Daoy (cell line): ENCODE measurements at regions not wholly inside any gene's neighbourhood (a gene's known extent, or its start where the extent isn't known, plus 50 kb on each side); places are given as distances from the start of the nearest gene placed in this dataset.
"Not testable (repeated sequence)": the region's sequence is repeated elsewhere in the genome, so short reads cannot be mapped to it uniquely, and the experiment has no call there.

Source experiments
- DNase-seq: peaks from one replicate; pipeline ENCODE4 v3.0.0-alpha.2; 2015; ENCODE audit warnings: low read depth

GRCh38 chr9:105114318-105114717 is 130.1 kb upstream of the SLC44A1 start:
- DNase-seq = no peak

- peak; percentile 47 for DNase-seq
These were observed 129.3 kb upstream of the SLC44A1 start for GRCh38 chr9:105114964-105115728.

- no peak for DNase-seq
These were observed 128.2 kb upstream of the SLC44A1 start for GRCh38 chr9:105116052-105116868.

GRCh38 chr9:105117234-105117633 is 127.2 kb upstream of the SLC44A1 start:
- no peak for DNase-seq

- no peak for DNase-seq
These were observed 125.8 kb upstream of the SLC44A1 start for GRCh38 chr9:105118636-105119035.

GRCh38 chr9:105119156-105119555 is 125.3 kb upstream of the SLC44A1 start:
- DNase-seq = no peak

GRCh38 chr9:105121861-105122430 is 122.5 kb upstream of the SLC44A1 start:
- DNase-seq = no peak

DNA sequence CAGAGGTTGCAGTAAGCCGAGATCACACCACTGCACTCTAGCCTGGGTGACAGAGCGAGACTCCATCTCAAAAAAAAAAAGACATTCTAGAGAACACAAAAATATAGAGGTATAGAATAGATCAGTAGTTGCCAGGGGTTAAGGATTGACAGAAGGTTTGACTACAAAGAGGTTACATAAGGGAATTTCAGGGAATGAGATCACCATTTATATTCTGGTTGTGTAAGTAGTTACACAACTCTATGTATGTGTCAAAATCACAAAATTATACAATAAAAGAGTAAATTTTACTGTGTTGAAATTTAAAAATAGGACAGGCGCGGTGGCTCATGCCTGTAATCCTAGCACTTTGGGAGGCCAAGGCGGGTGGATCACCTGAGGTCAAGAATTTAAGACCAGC is 119.9 kb upstream of the SLC44A1 start:
- not testable (repeated sequence) for DNase-seq

- no peak for DNase-seq
These were observed 118.2 kb upstream of the SLC44A1 start for GRCh38 chr9:105126226-105126625.

DNA sequence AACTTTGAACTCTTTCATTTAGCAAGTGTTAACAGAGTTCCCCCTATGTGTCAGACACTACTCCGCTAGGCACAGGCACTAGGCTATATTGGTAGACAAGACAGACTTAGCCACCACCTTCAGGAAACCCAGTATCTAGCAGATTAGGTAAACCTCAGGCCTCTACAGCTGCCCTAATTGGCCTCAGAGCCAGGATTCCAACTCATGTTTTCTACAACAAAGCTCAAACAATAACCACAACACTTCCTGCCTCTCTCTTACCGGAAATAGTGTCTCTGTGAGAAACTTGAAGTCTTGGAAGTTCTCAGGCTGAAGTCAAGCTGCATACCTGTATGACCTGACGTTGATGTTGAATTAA is 116.6 kb upstream of the SLC44A1 start:
- DNase-seq = peak; percentile 77

DNA sequence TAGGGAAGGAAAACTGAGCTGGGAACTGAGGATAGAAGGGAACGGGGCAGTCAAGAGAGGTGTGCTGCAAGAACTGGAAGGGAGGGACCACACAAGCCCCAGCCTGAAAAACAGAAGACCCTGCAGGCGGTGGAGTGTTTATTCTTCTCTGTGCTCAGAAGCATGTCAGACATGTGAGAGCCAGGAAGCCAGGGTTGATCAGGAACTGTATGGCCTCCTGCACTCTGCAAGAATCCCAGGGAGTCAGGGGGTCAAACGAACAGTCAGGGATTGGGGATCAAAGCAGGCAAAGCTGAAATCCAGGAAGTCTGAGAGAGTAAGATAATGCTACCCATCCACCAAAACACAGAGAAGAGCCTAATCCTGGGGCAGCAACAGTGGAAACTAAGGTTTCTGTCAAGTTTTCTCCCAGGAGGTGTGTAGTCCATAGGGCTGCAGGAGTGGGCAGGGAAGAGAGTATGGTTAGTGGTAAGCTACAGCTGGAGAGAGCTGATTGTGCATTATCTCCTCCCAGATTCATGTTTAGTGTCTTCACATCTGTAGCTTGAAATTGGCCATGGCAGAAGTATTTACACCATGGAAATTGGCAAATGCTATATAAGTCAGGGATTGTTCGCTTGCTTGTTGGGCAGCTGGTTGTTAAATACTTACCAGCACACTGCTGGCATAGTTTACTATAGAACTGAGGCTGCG is 115.4 kb upstream of the SLC44A1 start:
- no peak for DNase-seq

DNA sequence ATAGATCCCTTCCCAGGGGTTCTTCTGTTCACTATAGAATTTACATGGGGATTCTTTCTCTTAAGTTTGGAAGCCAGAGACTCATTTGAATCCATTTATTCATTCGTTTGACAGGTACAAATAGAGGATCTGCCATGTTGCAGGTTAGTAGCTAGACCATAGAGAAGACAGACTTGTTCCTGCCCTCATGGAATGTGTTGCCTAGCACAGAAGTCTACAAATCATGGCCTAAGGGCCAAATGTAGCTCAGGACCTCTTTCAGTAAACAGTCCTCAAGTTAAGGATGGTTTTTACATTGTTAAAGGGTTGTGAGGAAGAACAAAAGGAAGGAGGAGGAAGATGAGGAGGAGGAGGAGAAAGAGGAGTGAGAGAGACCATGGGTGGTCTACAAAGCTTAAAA is 114.7 kb upstream of the SLC44A1 start:
- no peak for DNase-seq

GRCh38 chr9:105131981-105132380 is 112.5 kb upstream of the SLC44A1 start:
- no peak for DNase-seq

- peak; percentile 87 for DNase-seq
These were observed 111.8 kb upstream of the SLC44A1 start for GRCh38 chr9:105132606-105133005.

DNA sequence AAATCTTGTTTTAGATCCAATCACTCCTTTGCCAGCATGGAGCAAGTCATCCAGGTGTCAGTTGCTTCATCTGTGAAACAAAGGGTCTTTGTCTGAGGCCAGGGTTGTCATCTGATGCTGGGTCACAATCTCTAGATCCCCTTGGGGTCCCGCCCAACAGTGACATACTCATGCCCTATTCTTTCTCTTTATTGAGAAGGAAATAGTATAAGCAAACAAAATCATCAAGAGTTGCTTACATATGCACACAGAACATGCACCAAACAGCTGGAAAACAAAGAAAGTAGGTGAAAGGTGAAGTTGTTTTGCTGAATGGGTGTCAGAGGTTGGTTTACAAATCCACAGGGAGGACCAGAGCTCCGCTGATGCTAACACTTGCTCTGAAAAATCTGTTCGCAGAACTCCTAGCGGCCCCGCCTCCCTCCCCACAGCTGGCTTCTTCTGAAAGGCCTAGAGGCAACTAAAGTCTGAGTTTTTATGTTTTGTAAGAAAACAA is 106.1 kb upstream of the SLC44A1 start:
- no peak for DNase-seq

DNA sequence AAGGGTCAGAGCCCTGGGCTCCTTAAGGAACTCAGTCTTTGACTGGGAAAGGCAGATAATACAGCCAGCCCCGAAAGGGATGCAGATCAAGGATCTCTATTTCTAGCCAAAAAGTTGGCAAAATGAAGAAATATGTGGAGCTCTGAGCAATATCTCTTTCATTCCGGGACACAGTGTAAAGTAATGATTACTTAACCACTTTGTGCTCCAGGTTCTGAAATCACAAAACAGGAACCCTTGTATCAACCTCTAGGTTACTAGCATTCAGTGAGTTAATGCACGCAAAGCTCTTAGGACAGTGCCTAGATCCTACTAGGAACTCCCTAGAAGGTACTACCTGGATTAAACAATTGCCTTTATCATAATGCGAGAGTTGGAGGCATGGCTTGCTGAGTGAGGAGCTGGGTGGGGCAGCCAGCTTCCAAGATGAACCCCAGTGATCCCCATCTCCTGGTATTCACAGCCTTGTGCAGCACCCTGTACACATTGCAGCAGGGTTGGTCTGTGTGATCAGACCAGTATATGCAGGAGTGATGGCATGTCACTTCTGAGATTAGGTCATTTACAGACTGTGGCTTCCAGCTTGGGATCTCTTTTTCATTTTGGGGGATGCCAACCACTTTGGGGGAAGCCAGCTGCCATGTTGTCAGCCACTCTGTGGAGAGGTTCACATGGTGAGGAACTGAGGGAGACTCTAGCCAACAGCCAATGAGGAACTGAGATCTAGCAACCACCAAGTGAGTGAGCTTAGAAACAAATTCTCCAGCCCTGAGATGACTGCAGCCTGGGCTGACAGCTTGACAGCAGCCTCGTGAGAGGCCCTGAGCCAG is 103.1 kb upstream of the SLC44A1 start:
- DNase-seq = no peak

DNA sequence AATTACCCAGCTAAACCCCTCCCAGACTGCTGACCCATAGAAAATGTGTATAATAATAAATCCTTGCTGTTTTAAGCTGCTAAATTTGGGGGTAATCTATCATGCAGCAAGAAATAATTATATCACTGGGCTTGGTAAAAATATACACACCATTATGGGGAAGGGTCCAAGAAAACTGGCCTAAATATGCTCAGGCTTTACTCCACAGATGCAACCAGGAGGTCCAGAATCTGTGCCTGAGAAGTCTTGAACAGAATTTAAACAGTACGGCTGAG is 102.5 kb upstream of the SLC44A1 start:
- no peak for DNase-seq

GRCh38 chr9:105142406-105143135 is 101.9 kb upstream of the SLC44A1 start:
- DNase-seq = no peak

- DNase-seq = no peak
These were observed 101.4 kb upstream of the SLC44A1 start for GRCh38 chr9:105143136-105143430.

- DNase-seq = no peak
These were observed 100.4 kb upstream of the SLC44A1 start for GRCh38 chr9:105144076-105144475.

GRCh38 chr9:105144841-105145240 is 99.6 kb upstream of the SLC44A1 start:
- DNase-seq = no peak
